Chondrocyte (in vitro differentiated cells): ENCODE measurements at regions not wholly inside any gene's neighbourhood (a gene's known extent, or its start where the extent isn't known, plus 50 kb on each side); places are given as distances from the start of the nearest gene placed in this dataset.
"Not testable (repeated sequence)": the region's sequence is repeated elsewhere in the genome, so short reads cannot be mapped to it uniquely, and the experiment has no call there.

ENCODE experiments used
- DNase-seq: peaks from one replicate; pipeline ENCODE4 v3.0.0; 2021; ENCODE audit warnings: mixed read lengths, low spot score
- H3K27ac Mint-ChIP-seq: one replicate; pipeline ENCODE4 v1.8.0; 2021; ENCODE audit warnings: mild to moderate bottlenecking, moderate library complexity, mixed read lengths; ENCODE audit not compliant: unreplicated experiment
- H3K27me3 Mint-ChIP-seq: 2 replicates; pipeline ENCODE4 v1.8.0; 2021; ENCODE audit warnings: low read depth, mixed read lengths
- H3K36me3 Mint-ChIP-seq: 2 replicates; pipeline ENCODE4 v1.8.0; 2021; ENCODE audit warnings: low read depth, mixed read lengths
- H3K4me1 Mint-ChIP-seq: 2 replicates; pipeline ENCODE4 v1.8.0; 2021; ENCODE audit warnings: low read depth, mild to moderate bottlenecking, mixed read lengths
- H3K4me3 Mint-ChIP-seq: one replicate; pipeline ENCODE4 v1.8.0; 2021; ENCODE audit warnings: mild to moderate bottlenecking, moderate library complexity, mixed read lengths; ENCODE audit not compliant: unreplicated experiment
- H3K9me3 Mint-ChIP-seq: 2 replicates; pipeline ENCODE4 v1.8.0; 2021; ENCODE audit warnings: low read depth, mixed read lengths
- TF ChIP-seq, protein P1 (sequence below): fragments of 200-600 bp; sonication (generic); IDR thresholded peaks from 2 replicates; pipeline ENCODE4 v1.5.0; 2021; ENCODE audit warnings: antibody characterized with exemption, mild to moderate bottlenecking, moderate library complexity

GRCh38 chr18:27301615-27302378 lies 116.7 kb upstream of the CHST9 start:
- TF ChIP-seq, protein P1, sequence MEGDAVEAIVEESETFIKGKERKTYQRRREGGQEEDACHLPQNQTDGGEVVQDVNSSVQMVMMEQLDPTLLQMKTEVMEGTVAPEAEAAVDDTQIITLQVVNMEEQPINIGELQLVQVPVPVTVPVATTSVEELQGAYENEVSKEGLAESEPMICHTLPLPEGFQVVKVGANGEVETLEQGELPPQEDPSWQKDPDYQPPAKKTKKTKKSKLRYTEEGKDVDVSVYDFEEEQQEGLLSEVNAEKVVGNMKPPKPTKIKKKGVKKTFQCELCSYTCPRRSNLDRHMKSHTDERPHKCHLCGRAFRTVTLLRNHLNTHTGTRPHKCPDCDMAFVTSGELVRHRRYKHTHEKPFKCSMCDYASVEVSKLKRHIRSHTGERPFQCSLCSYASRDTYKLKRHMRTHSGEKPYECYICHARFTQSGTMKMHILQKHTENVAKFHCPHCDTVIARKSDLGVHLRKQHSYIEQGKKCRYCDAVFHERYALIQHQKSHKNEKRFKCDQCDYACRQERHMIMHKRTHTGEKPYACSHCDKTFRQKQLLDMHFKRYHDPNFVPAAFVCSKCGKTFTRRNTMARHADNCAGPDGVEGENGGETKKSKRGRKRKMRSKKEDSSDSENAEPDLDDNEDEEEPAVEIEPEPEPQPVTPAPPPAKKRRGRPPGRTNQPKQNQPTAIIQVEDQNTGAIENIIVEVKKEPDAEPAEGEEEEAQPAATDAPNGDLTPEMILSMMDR, result no peak
- DNase-seq, result no peak
- peaks cover 19% of the 10 kb centered on the region for H3K27me3 Mint-ChIP-seq
- no peak overlapping the region for H3K27ac Mint-ChIP-seq
- H3K4me1 Mint-ChIP-seq, result no peaks in the 10 kb centered on the region
- H3K9me3 Mint-ChIP-seq, result no peaks in the 10 kb centered on the region
- no peak overlapping the region for H3K4me3 Mint-ChIP-seq
- no peaks in the 10 kb centered on the region for H3K36me3 Mint-ChIP-seq

- Mint-ChIP-seq H3K4me3 (no peak overlapping the region), H3K27me3 (peaks cover 12% of the 10 kb centered on the region), H3K4me1 (no peaks in the 10 kb centered on the region), H3K27ac (no peak overlapping the region), H3K9me3 (peaks cover 2% of the 10 kb centered on the region), H3K36me3 (no peaks in the 10 kb centered on the region)
- TF ChIP-seq, protein P1, result peak; percentile 85
- DNase-seq, result no peak
These were observed 113.2 kb upstream of the CHST9 start for GRCh38 chr18:27298214-27298804.

DNA sequence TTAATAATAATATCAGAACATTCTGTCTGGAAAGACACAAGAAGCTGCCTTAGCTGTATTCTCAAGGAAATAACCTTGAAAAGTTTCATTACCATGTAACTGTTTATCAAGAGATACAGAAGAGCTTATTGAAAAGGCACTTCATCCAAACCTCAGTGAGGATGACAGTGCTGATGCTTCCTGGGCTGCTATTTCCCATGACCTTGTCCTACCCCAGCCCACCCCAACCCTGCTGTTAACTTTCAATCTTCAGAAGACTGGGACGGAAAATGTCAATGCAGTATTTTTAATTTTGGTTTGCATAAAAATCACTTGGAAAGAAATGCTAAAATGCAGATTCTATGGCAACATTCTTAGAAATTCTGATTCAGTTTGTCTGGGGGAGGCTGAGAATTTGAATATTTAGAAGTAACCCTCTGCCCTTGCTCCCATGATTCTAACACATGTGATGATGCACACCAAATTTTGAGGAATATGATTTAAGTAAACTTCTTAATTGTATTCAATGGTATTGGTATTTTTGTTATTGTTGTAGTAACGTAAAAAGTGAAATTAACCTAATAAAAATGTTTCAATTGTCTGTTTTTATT lies 101.0 kb upstream of the CHST9 start:
- not testable (repeated sequence) for H3K4me1 Mint-ChIP-seq, H3K27me3 Mint-ChIP-seq, DNase-seq, H3K4me3 Mint-ChIP-seq, H3K36me3 Mint-ChIP-seq, H3K9me3 Mint-ChIP-seq, H3K27ac Mint-ChIP-seq

DNA sequence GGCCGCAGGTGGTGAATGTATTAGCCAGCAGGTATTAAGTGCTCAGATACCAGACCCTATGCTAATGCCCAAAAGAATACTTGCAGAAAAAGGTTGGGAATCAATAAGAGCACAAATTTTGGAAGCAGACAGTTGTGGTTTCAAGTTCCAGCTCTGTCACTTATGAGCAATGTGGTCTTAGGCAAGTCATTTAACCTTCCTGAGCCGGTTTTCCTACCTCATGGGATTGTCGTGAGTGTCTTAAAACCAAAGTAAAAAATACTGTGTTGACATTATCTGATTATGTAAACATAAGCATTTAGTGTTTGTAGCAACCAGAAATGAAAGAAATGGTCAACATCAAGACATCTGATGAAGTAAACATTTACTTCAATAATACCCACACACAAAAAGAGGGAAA lies 93.0 kb upstream of the CHST9 start:
- H3K4me3 Mint-ChIP-seq, result no peak overlapping the region
- H3K27ac Mint-ChIP-seq, result no peak overlapping the region
- TF ChIP-seq, protein P1, result no peak
- H3K9me3 Mint-ChIP-seq, result peaks cover 3% of the 10 kb centered on the region
- no peaks in the 10 kb centered on the region for H3K36me3 Mint-ChIP-seq
- H3K27me3 Mint-ChIP-seq, result peaks cover 6% of the 10 kb centered on the region
- H3K4me1 Mint-ChIP-seq, result no peaks in the 10 kb centered on the region
- no peak for DNase-seq

GRCh38 chr18:27277554-27277953 lies 92.4 kb upstream of the CHST9 start:
- no peaks in the 10 kb centered on the region for H3K4me1 Mint-ChIP-seq
- no peak for DNase-seq
- TF ChIP-seq, protein P1, result no peak
- no peak overlapping the region for H3K4me3 Mint-ChIP-seq
- H3K36me3 Mint-ChIP-seq, result no peaks in the 10 kb centered on the region
- H3K27me3 Mint-ChIP-seq, result peaks cover 6% of the 10 kb centered on the region
- H3K27ac Mint-ChIP-seq, result no peak overlapping the region
- peaks cover 3% of the 10 kb centered on the region for H3K9me3 Mint-ChIP-seq
